ENCODE measurements at regions not wholly inside any gene's neighbourhood (a gene's known extent, or its start where the extent isn't known, plus 50 kb on each side); places are given as distances from the start of the nearest gene placed in this dataset.
"Not testable (repeated sequence)": the region's sequence is repeated elsewhere in the genome, so short reads cannot be mapped to it uniquely, and the experiment has no call there.

DNA sequence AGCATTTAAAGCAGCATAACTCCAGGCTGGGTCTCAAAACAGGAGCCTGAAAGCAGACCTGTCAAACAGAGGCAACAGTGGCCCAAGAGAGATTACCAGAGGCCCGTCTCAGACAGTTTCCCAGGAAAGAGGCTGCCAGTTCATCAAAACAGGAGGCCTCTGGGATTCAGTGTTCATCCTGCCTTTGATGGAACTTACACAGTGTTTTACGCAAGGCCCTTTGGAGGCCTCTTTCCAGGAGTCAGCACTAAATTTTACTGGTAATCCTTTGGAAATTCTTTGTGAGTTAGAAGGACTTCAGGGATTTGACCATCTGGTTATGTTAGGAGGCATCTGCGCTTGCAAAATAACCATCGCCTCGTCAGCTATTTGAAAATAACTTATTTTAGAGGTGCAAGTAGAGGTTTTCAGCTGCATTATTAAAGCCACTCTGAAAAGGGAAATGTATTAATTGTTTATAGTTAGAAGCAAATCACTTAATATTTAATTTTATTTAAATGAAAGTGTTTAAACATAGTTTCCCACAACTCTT is 501.2 kb upstream of the COBL start:
- H3F3A ChIP-seq (ENCODE audit: insufficient read depth, low read length): no peaks in the 10 kb centered on the region
- TF ChIP-seq, protein P1, sequence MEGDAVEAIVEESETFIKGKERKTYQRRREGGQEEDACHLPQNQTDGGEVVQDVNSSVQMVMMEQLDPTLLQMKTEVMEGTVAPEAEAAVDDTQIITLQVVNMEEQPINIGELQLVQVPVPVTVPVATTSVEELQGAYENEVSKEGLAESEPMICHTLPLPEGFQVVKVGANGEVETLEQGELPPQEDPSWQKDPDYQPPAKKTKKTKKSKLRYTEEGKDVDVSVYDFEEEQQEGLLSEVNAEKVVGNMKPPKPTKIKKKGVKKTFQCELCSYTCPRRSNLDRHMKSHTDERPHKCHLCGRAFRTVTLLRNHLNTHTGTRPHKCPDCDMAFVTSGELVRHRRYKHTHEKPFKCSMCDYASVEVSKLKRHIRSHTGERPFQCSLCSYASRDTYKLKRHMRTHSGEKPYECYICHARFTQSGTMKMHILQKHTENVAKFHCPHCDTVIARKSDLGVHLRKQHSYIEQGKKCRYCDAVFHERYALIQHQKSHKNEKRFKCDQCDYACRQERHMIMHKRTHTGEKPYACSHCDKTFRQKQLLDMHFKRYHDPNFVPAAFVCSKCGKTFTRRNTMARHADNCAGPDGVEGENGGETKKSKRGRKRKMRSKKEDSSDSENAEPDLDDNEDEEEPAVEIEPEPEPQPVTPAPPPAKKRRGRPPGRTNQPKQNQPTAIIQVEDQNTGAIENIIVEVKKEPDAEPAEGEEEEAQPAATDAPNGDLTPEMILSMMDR (IDR thresholded peaks at IDR 0.05; ENCODE audit: low read length): no peak
- TF ChIP-seq EZH2 (IDR thresholded peaks at IDR 0.05; ENCODE audit: borderline replicate concordance, low read length): no peak
- H3K27me3 ChIP-seq (ENCODE audit: insufficient read depth, low read length): no peaks in the 10 kb centered on the region
- no peaks in the 10 kb centered on the region for H3K36me3 ChIP-seq (ENCODE audit: insufficient read depth, low read length)
- H3K4me2 ChIP-seq (ENCODE audit: low read length): no peak overlapping the region
- H3K4me3 ChIP-seq (ENCODE audit: low read depth, low read length, poor library complexity, severe bottlenecking): no peak overlapping the region
- no peak overlapping the region for H3K27ac ChIP-seq (ENCODE audit: low read depth, low read length, poor library complexity, severe bottlenecking)
- H3K9me2 ChIP-seq (ENCODE audit: low read depth, low read length): no peaks in the 10 kb centered on the region
- H3K79me2 ChIP-seq (ENCODE audit: insufficient read depth, low read length): no peaks in the 10 kb centered on the region
- H2AFZ ChIP-seq (ENCODE audit: low read length): no peak overlapping the region
- no peaks in the 10 kb centered on the region for H3K9me3 ChIP-seq (ENCODE audit: low read length)
- H3K4me1 ChIP-seq (ENCODE audit: insufficient read depth, low read length, severe bottlenecking): no peaks in the 10 kb centered on the region
- H4K20me1 ChIP-seq (ENCODE audit: insufficient read depth, low read length): no peaks in the 10 kb centered on the region
- H3K9ac ChIP-seq (ENCODE audit: low read length): no peak overlapping the region

DNA sequence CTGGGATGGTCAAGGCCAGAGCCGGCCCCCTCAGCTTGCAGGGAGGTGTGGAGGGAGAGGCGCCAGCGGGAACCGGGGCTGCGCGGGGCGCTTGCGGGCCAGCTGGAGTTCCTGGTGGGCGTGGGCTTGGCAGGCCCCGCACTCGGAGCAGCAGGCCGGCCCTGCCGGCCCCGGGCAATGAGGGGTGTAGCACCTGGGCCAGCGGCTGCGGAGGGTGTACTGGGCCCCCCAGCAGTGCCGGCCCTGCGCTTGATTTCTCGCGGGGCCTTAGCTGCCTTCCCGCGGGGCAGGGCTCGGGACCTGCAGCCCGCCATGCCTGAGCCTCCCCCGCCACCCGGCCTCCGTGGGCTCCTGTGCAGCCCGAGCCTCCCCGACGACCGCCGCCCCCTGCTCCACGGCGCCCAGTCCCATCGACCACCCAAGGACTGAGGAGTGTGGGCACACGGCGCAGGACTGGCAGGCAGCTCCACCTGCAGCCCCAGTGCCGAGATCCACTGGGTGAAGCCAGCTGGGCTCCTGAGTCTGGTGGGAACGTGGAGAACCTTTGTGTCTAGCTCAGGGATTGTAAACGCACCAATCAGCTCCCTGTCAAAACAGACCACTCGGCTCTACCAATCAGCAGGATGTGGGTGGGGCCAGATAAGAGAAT is 489.3 kb upstream of the COBL start:
- not testable (repeated sequence) for H3K9me3 ChIP-seq (ENCODE audit: low read length); H3K9me2 ChIP-seq (ENCODE audit: low read depth, low read length); H3K27me3 ChIP-seq (ENCODE audit: insufficient read depth, low read length); H3K4me1 ChIP-seq (ENCODE audit: insufficient read depth, low read length, severe bottlenecking); H3K36me3 ChIP-seq (ENCODE audit: insufficient read depth, low read length); H3K9ac ChIP-seq (ENCODE audit: low read length); H3F3A ChIP-seq (ENCODE audit: insufficient read depth, low read length); H2AFZ ChIP-seq (ENCODE audit: low read length); H3K79me2 ChIP-seq (ENCODE audit: insufficient read depth, low read length); H3K4me3 ChIP-seq (ENCODE audit: low read depth, low read length, poor library complexity, severe bottlenecking); H3K4me2 ChIP-seq (ENCODE audit: low read length); H3K27ac ChIP-seq (ENCODE audit: low read depth, low read length, poor library complexity, severe bottlenecking); H4K20me1 ChIP-seq (ENCODE audit: insufficient read depth, low read length)

DNA sequence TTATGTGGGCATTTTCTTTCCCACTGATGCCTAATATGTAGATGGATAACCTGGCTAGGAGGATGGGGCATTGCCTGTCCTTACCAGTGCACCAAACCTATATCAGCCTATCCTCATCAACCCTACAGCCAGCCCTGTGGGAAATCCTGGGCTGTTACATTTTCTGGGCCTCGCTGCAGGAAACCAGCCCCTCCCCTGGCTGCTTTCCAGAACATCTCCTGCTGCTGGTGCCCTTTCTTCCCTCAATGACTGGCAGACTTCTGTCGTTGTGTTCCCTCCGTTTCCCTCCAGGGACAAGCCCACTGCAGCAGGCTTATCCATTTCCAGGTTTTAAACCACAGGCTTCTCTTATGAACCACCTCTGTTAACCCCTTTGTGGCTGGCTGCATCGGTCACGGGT is 486.1 kb upstream of the COBL start:
- Histone ChIP-seq H3K27me3 (ENCODE audit: insufficient read depth, low read length) (no peaks in the 10 kb centered on the region), H3K4me2 (ENCODE audit: low read length) (no peak overlapping the region), H3F3A (ENCODE audit: insufficient read depth, low read length) (no peaks in the 10 kb centered on the region), H3K4me1 (ENCODE audit: insufficient read depth, low read length, severe bottlenecking) (peaks cover 13% of the 10 kb centered on the region), H4K20me1 (ENCODE audit: insufficient read depth, low read length) (no peaks in the 10 kb centered on the region), H3K36me3 (ENCODE audit: insufficient read depth, low read length) (no peaks in the 10 kb centered on the region), H3K9me2 (ENCODE audit: low read depth, low read length) (no peaks in the 10 kb centered on the region), H3K79me2 (ENCODE audit: insufficient read depth, low read length) (no peaks in the 10 kb centered on the region), H2AFZ (ENCODE audit: low read length) (peak overlapping the region; percentile 10; the same call in 1 of the 2 replicates), H3K4me3 (ENCODE audit: low read depth, low read length, poor library complexity, severe bottlenecking) (no peak overlapping the region), H3K27ac (ENCODE audit: low read depth, low read length, poor library complexity, severe bottlenecking) (no peak overlapping the region), H3K9me3 (ENCODE audit: low read length) (no peaks in the 10 kb centered on the region), H3K9ac (ENCODE audit: low read length) (no peak overlapping the region)
- TF ChIP-seq, protein P1 (IDR thresholded peaks at IDR 0.05; ENCODE audit: low read length): no peak
- no peak for TF ChIP-seq EZH2 (IDR thresholded peaks at IDR 0.05; ENCODE audit: borderline replicate concordance, low read length)

DNA sequence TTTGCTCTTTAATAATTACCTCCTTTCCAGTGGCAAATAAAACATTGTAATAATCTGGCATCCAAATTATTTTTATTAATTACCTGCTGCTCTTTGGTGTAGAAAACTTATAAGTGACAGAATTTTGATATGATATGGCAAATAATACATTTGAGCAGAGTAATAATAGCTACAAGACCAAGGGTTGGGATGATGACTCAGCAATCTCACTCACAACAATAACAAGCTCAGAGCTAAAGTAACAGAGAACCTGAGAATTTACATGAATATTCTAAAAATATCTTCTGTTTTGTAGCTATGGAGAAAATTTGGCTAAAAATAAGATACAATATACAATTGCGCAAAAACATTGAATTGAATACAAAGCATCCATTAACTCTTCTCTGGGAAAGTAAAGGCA is 480.8 kb upstream of the COBL start:
- Histone ChIP-seq H3K9me3 (ENCODE audit: low read length) (no peaks in the 10 kb centered on the region), H3K4me2 (ENCODE audit: low read length) (no peak overlapping the region), H3F3A (ENCODE audit: insufficient read depth, low read length) (peaks cover 3% of the 10 kb centered on the region; the same call in 1 of the 2 replicates), H3K4me1 (ENCODE audit: insufficient read depth, low read length, severe bottlenecking) (peaks cover 24% of the 10 kb centered on the region), H3K9me2 (ENCODE audit: low read depth, low read length) (no peaks in the 10 kb centered on the region), H3K36me3 (ENCODE audit: insufficient read depth, low read length) (no peaks in the 10 kb centered on the region), H4K20me1 (ENCODE audit: insufficient read depth, low read length) (no peaks in the 10 kb centered on the region), H3K9ac (ENCODE audit: low read length) (no peak overlapping the region), H3K79me2 (ENCODE audit: insufficient read depth, low read length) (no peaks in the 10 kb centered on the region), H3K27me3 (ENCODE audit: insufficient read depth, low read length) (no peaks in the 10 kb centered on the region), H3K4me3 (ENCODE audit: low read depth, low read length, poor library complexity, severe bottlenecking) (no peak overlapping the region), H2AFZ (ENCODE audit: low read length) (0 out of 2 replicates have a peak overlapping the region, but pooled peaks have one; percentile 30), H3K27ac (ENCODE audit: low read depth, low read length, poor library complexity, severe bottlenecking) (no peak overlapping the region)
- TF ChIP-seq, protein P1 (IDR thresholded peaks at IDR 0.05; ENCODE audit: low read length): no peak
- no peak for TF ChIP-seq EZH2 (IDR thresholded peaks at IDR 0.05; ENCODE audit: borderline replicate concordance, low read length)

All from OCI-LY1 (cell line).